Prostate gland (tissue), 2 donors: ENCODE measurements at regions not wholly inside any gene's neighbourhood (a gene's known extent, or its start where the extent isn't known, plus 50 kb on each side); places are given as distances from the start of the nearest gene placed in this dataset.
"Not testable (repeated sequence)": the region's sequence is repeated elsewhere in the genome, so short reads cannot be mapped to it uniquely, and the experiment has no call there.

Experiments
- DNase-seq: peaks from one replicate; pipeline ENCODE4 v3.0.0-alpha.2; 2019; ENCODE audit warnings: low spot score
- H3K27ac ChIP-seq, 2 donors: fragments of 200-600 bp; sonication (generic); 2 replicates each; pipeline ENCODE4 v1.5.1; 2017 to 2019
- H3K27me3 ChIP-seq: fragments of 200-600 bp; sonication (generic); replicated peaks from 2 replicates; pipeline ENCODE4 v1.5.1; 2019; ENCODE audit not compliant: insufficient read depth
- H3K36me3 ChIP-seq, 2 donors: fragments of 200-600 bp; sonication (generic); 1 replicate in 1 of 2; 2 replicates in 1 of 2; pipeline versions ENCODE4 v1.5.1 to v1.8.1; 2017 to 2019
- H3K4me1 ChIP-seq: fragments of 200-600 bp; sonication (generic); replicated peaks from 2 replicates; pipeline ENCODE4 v1.5.1; 2019
- H3K4me3 ChIP-seq, 2 donors: fragments of 200-600 bp; sonication (generic); 2 replicates each; pipeline ENCODE4 v1.5.1; 2017 to 2019
- H3K9me3 ChIP-seq: fragments of 200-600 bp; sonication (generic); 2 replicates; pipeline ENCODE4 v1.5.1; 2017
- CTCF ChIP-seq, 4 experiments: fragments of 200-600 bp in 2 of 4; fragments of 450-650 bp in 2 of 4; sonication (generic) in 2 of 4; IDR thresholded peaks; 1 replicate in 3 of 4; 2 replicates in 1 of 4; pipeline ENCODE4 v1.5.1; 2016 to 2019; ENCODE audit warnings: antibody characterized with exemption in 4 of 4, mild to moderate bottlenecking in 2 of 4, moderate library complexity in 2 of 4
- POLR2A ChIP-seq: fragments of 450-650 bp; IDR thresholded peaks from one replicate; pipeline ENCODE4 v1.6.1; 2016; ENCODE audit warnings: antibody characterized with exemption, mild to moderate bottlenecking
- POLR2AphosphoS5 ChIP-seq: sonication (generic); formaldehyde crosslinking; IDR thresholded peaks from one replicate; pipeline ENCODE4 v1.6.1; 2017; ENCODE audit warnings: antibody characterized with exemption
- WGBS: methylation state at CpG from one replicate; pipeline ENCODE4 v1.1.5; 2018; 5-methylcytosine and 5-hydroxymethylcytosine counted together
- intact Hi-C: fragments of 100-400 bp; cut with DNase I; formaldehyde crosslinking; loops from one replicate; pipeline ENCODE4 v1.14.2; 2022

DNA sequence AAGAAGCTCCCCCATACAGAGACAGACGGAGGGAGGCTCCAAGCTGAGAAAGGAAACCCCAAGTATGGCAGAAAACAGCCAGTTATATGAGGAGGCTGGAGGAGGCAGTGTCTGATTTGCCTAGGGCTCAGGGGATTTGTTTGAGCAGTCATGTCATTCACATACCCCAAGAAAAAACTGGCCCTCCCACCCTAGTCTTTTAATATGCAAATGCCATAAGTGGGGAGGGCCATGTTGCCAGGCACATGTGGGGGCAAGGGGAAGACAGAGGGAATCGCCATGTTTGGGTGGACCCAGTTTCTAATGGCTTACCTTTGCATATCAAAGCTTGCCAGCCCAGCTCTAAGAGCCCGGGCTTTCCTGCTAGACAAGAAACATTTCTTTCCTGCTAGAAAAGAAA, 1163.8 kb downstream of the TAF11L14 start:
- Histone ChIP-seq H3K36me3 (no peaks in the 10 kb centered on the region), H3K4me3 (no peak overlapping the region), H3K27ac (no peak overlapping the region), H3K9me3 (no peaks in the 10 kb centered on the region), H3K4me1 (no peaks in the 10 kb centered on the region), H3K27me3 (no peaks in the 10 kb centered on the region)
- WGBS = 57% methylated on average over 3 of the region's 3 CpGs
- TF ChIP-seq CTCF (IDR thresholded peaks at IDR 0.05) = no peak
- no peak for TF ChIP-seq POLR2A
- TF ChIP-seq POLR2AphosphoS5 = no peak
- DNase-seq = no peak
- intact Hi-C loops = no loop called here

GRCh38 chr5:18799482-18800128, 1165.3 kb downstream of the TAF11L14 start:
- no peak overlapping the region for H3K4me3 ChIP-seq
- no peaks in the 10 kb centered on the region for H3K9me3 ChIP-seq
- H3K4me1 ChIP-seq = no peaks in the 10 kb centered on the region
- TF ChIP-seq CTCF (IDR thresholded peaks at IDR 0.05) (no peak), POLR2AphosphoS5 (no peak), POLR2A (no peak)
- no peaks in the 10 kb centered on the region for H3K36me3 ChIP-seq
- DNase-seq = no peak
- WGBS = 53% methylated on average over 6 of the region's 6 CpGs
- H3K27me3 ChIP-seq = no peaks in the 10 kb centered on the region
- intact Hi-C loops = no loop called here
- no peak overlapping the region for H3K27ac ChIP-seq

- Histone ChIP-seq H3K4me3 (no peak overlapping the region), H3K36me3 (no peaks in the 10 kb centered on the region), H3K27me3 (no peaks in the 10 kb centered on the region), H3K9me3 (no peaks in the 10 kb centered on the region), H3K4me1 (no peaks in the 10 kb centered on the region), H3K27ac (no peak overlapping the region)
- DNase-seq = no peak
- intact Hi-C loops = no loop called here
- no peak for TF ChIP-seq CTCF (IDR thresholded peaks at IDR 0.05)
- TF ChIP-seq POLR2AphosphoS5 = no peak
- TF ChIP-seq POLR2A = no peak
- 88% methylated on average over 19 of the region's 19 CpGs for WGBS
Measured at GRCh38 chr5:18800293-18801025, 1166.2 kb downstream of the TAF11L14 start.

- 69% methylated on average over 3 of the region's 3 CpGs for WGBS
- H3K4me1 ChIP-seq, intact Hi-C loops, H3K36me3 ChIP-seq, DNase-seq, H3K4me3 ChIP-seq, H3K27me3 ChIP-seq, H3K27ac ChIP-seq, H3K9me3 ChIP-seq: not testable (repeated sequence)
Measured at GRCh38 chr5:18801413-18801812, 1167.2 kb downstream of the TAF11L14 start.

DNA sequence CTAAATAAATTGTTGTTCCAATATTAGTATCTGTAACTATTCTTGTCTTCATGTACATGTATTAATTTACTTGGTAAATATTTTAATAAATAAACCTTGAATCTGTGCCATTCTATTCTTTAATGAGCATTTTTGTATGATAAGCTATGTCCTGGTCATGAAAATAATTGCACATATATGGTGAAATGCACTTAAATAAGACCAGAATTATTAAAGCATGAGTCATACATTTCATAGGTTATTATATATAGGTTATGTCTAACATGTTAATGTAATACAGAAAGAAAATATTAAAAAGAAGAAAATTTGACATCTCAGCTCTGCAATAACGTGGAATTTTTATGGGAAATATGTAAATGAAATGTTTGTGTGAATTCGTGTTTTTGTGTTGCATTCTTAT, 1168.1 kb downstream of the TAF11L14 start:
- Histone ChIP-seq H3K9me3 (no peaks in the 10 kb centered on the region), H3K36me3 (no peaks in the 10 kb centered on the region), H3K4me1 (no peaks in the 10 kb centered on the region), H3K27me3 (no peaks in the 10 kb centered on the region), H3K4me3 (no peak overlapping the region), H3K27ac (no peak overlapping the region)
- TF ChIP-seq CTCF (IDR thresholded peaks at IDR 0.05) = no peak
- TF ChIP-seq POLR2A = no peak
- no peak for TF ChIP-seq POLR2AphosphoS5
- intact Hi-C loops = no loop called here
- WGBS = 74% methylated on average over 2 of the region's 2 CpGs
- DNase-seq = no peak
